GM18951 (cell line): ENCODE measurements at regions not wholly inside any gene's neighbourhood (a gene's known extent, or its start where the extent isn't known, plus 50 kb on each side); places are given as distances from the start of the nearest gene placed in this dataset.

ENCODE experiments used
- POLR2A ChIP-seq: IDR thresholded peaks from 4 replicates; pipeline ENCODE4 v1.6.1; 2011; ENCODE audit warnings: mild to moderate bottlenecking; ENCODE audit not compliant: insufficient read length, insufficient read depth; ENCODE audit errors: extremely low read depth
- in situ Hi-C: fragments of 300-500 bp; cut with MboI; formaldehyde crosslinking; loops from one replicate; pipeline ENCODE4 v1.12.0; 2022; ENCODE audit warnings: low sequenced_read_pairs, mixed read lengths, inconsistent platforms; ENCODE audit not compliant: unreplicated experiment

- in situ Hi-C loops = loop anchor here (25.0 kb wide), 1 partner anchor 742 kb away; the partner anchor contains the start of gene BTG1
- TF ChIP-seq POLR2A = no peak
These were observed 213.1 kb upstream of the DCN start for GRCh38 chr12:91395628-91396135.

GRCh38 chr12:91394903-91395302 is 212.3 kb upstream of the DCN start:
- in situ Hi-C loops = loop anchor here (25.0 kb wide), 1 partner anchor 742 kb away; the partner anchor contains the start of gene BTG1
- TF ChIP-seq POLR2A = no peak

- in situ Hi-C loops = loop anchor here (10.0 to 25.0 kb wide), 2 partner anchors 749 to 1186 kb away; partner anchors contain the start of gene BTG1
These were observed 206.0 kb upstream of the DCN start for GRCh38 chr12:91388573-91388972.

GRCh38 chr12:91387461-91388134 is 205.0 kb upstream of the DCN start:
- TF ChIP-seq POLR2A = no peak
- in situ Hi-C loops = loop anchor here (10.0 to 25.0 kb wide), 2 partner anchors 750 to 1187 kb away; partner anchors contain the start of gene BTG1

More at GRCh38 chr12:91388573-91388972, 206.0 kb upstream of the DCN start:
- no peak for TF ChIP-seq POLR2A

GRCh38 chr12:91384806-91385205 is 202.2 kb upstream of the DCN start:
- no peak for TF ChIP-seq POLR2A
- in situ Hi-C loops = loop anchor here (10.0 to 25.0 kb wide), 2 partner anchors 752 to 1190 kb away; partner anchors contain the start of gene BTG1

GRCh38 chr12:91384366-91384765 is 201.7 kb upstream of the DCN start:
- in situ Hi-C loops = loop anchor here (10.0 to 25.0 kb wide), 2 partner anchors 753 to 1190 kb away; partner anchors contain the start of gene BTG1
- no peak for TF ChIP-seq POLR2A

GRCh38 chr12:91383099-91383498 is 200.5 kb upstream of the DCN start:
- in situ Hi-C loops = loop anchor here (10.0 to 25.0 kb wide), 2 partner anchors 754 to 1192 kb away; partner anchors contain the start of gene BTG1
- no peak for TF ChIP-seq POLR2A

- in situ Hi-C loops = loop anchor here (10.0 to 25.0 kb wide), 2 partner anchors 755 to 1193 kb away; partner anchors contain the start of gene BTG1
- no peak for TF ChIP-seq POLR2A
These were observed 199.5 kb upstream of the DCN start for GRCh38 chr12:91382081-91382543.

GRCh38 chr12:91381309-91381804 is 198.7 kb upstream of the DCN start:
- no peak for TF ChIP-seq POLR2A
- in situ Hi-C loops = loop anchor here (10.0 to 25.0 kb wide), 2 partner anchors 756 to 1193 kb away; partner anchors contain the start of gene BTG1

GRCh38 chr12:91380631-91381030 is 198.0 kb upstream of the DCN start:
- TF ChIP-seq POLR2A = no peak
- in situ Hi-C loops = loop anchor here (10.0 to 25.0 kb wide), 2 partner anchors 757 to 1194 kb away; partner anchors contain the start of gene BTG1

GRCh38 chr12:91379051-91379775 is 196.6 kb upstream of the DCN start:
- TF ChIP-seq POLR2A = no peak
- in situ Hi-C loops = loop anchor here (10.0 to 25.0 kb wide), 2 partner anchors 758 to 1266 kb away; partner anchors contain the start of gene BTG1

- no peak for TF ChIP-seq POLR2A
- in situ Hi-C loops = loop anchor here (10.0 to 25.0 kb wide), 2 partner anchors 760 to 1267 kb away; partner anchors contain the start of gene BTG1
These were observed 194.8 kb upstream of the DCN start for GRCh38 chr12:91377436-91377835.
